SIG-M5 treated with dmso at 0.1 percent for 504 hours (cell line): ENCODE measurements at regions not wholly inside any gene's neighbourhood (a gene's known extent, or its start where the extent isn't known, plus 50 kb on each side); places are given as distances from the start of the nearest gene placed in this dataset.
"Not testable (repeated sequence)": the region's sequence is repeated elsewhere in the genome, so short reads cannot be mapped to it uniquely, and the experiment has no call there.

Source experiments
- DNase-seq: peaks from one replicate; lab custom pipeline; 2025; ENCODE audit not compliant: unreplicated experiment; lab: John Stamatoyannopoulos, UW

DNA sequence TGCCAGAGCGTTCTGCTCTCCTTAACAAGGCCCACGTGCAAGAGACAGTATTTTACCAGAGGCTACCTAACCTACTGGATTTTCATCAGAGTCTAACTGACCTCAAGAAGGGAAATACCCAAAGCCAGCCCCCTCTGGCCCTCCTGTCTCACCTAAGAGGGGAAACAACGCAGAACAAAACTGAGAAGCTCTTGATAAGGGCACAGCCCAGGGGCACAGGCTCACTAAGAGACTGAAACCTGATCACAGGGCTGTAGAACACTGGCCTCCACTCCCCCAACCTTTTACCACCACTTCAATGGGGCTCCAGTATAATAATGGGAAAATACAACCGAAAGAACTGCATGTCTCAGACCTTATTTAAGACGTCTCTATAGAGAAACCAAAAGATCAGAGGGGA, 449.5 kb upstream of the CAMK1G start:
- DNase-seq = no peak

DNA sequence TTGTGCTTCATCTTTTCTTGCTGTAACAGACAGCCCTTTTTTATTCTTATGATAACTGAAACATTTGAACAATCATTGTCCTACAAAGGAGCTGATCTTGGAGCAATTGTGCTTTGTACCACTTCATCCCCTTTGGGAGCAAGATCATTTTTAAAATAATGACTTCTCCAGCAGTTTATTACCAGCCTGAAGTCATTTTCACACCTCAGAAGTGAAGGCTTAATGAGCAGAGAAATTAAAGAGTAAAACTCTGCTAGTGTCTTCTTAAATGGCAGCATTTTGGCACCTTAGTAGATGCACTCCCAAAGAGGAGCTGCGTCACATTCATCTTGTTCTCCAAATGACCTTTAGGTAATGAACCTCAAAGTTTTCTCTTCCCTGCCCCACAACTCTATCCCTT, 439.6 kb upstream of the CAMK1G start:
- no peak for DNase-seq

DNA sequence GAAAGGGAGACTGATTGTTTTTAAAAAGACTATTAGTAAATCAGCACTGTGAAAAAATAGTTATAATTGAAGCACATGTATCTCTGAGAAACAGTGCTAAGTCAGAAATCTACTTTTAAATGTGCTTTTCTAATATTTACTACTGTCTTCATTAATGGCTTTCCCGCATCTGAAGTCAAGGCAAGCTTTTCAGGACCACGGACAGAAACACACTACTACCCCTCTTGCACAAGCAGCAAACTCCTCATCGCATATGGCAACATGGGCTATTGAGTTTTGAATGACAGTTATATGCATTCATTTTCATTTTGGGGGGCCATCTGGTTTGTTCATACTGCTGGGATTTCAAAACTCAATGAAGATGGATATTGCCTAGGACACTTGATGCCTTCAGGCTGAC, 433.4 kb upstream of the CAMK1G start:
- peak; percentile 22 for DNase-seq

DNA sequence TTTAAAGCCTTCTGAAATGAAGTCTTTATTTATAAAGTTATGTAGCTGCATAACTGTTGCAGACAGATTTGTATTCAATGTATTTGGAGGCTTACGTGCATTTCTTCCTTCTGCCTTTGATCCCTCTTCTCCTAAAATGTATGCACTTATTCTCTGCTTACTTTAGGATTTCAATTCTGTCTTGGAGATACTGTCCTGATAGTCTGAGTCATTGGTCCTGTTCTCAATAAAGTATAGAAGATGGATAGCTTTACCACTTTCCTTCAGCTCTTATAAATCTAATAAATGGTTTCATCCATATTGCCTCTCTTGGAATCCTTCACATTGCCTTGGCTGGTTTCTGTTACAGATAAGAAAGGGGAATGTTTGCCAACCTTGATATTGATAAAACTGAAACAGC, 430.1 kb upstream of the CAMK1G start:
- DNase-seq = no peak

DNA sequence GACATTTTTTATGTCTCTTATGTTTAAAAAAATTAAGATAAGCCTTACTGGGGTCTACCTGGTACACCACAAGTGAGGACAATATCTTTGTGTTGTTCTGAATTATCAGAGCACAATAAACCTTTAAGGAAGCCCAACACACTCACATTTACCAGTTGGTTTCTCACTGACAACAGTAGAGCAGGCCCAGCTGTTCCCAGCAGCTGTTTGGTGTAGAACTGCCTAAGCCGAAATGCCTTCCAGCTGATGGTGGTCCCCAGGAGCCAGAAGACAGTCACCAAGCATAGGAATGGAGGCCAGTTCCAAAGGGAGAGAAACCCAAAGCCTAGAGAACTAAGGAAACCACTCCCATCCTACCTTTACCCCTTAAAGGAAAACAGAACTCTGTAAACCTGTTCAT, 428.6 kb upstream of the CAMK1G start:
- DNase-seq = no peak

DNA sequence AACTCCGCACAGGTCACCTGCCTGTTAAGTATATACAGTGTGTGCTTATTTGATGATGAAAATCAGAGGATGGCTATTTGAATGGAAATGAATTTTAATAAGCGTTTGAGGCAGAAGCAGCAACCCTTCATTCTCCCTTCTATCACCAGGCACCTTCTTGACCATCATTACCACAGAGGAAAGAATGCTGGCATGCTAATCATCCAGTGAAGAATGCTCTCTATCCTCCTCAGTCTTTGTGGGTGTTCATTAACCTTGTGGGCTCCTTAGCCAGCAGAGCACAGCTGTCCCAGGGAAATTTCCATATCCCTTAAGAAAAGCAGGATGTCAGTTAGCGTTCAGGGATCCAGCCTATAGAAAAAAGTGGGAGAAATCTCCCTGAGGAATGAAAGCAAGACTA, 428.0 kb upstream of the CAMK1G start:
- no peak for DNase-seq

DNA sequence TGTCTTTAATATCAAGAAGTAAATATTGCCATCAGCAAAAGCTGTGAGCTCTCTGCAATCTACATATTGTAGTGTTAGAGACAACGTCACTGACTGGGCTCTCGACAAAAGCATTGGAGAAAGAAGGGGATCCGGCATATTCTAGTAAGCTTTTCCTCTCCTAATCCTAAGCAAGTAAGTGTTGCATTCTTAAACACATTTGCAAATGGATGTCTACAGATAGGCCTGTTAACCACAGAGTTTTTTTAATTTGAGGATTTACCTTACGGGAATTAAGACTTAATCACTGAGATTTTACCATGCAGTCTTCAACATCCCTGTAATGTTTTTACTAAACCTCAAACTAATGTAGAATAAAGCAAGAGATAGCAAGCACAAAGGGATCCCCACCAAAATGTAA, 426.5 kb upstream of the CAMK1G start:
- no peak for DNase-seq

DNA sequence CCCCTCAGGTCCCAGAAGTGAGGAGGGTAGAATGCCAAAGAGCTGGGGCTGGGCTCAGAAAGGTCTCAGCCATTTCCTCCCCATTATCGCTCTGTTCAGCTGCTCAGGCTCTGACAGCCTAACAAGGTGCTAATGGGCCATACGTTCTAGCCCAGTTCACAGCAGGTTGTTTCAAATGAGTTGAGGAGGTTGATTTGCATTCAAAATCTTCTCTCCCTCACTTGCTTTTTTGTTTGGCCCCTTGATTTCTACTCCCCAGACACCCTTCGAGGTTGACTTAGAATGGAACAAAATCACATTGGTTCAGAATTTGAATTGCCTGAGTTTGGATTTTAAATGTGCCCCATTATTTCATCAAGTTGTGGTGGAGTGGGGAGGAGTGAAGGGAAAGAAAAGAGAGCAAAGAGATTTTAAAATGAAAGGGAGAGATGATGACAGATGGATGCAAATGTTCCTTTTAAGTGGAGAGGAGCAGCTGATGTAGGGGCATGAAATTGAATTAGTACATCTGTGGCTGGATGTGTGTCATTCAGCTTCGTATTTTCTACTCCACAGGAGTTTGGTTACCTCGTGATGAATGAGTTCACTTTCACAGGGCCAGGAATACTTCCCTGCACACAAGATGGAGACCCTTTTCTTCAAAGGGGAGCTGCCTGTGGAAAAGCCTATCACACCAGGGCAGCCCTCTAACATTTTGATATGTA, 425.8 kb upstream of the CAMK1G start:
- DNase-seq = no peak

DNA sequence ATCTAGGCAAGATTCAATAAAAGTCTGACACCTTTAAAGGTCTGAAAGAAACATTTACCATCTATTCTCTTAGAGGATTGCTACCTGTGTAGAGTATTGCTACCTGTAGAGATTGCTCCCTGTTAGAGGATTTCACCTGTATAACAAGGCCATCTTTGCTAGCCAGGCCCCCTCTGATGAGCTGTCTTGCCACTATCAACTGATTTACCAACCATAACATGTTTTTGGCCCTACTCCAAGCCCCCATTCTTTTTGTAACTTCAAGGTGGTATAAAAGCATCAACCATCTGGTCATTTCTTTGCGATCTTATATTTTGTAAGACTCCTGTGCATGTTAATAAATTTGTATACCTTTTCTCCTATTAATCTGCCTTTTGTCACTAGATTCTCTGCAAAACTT, 424.7 kb upstream of the CAMK1G start:
- no peak for DNase-seq

DNA sequence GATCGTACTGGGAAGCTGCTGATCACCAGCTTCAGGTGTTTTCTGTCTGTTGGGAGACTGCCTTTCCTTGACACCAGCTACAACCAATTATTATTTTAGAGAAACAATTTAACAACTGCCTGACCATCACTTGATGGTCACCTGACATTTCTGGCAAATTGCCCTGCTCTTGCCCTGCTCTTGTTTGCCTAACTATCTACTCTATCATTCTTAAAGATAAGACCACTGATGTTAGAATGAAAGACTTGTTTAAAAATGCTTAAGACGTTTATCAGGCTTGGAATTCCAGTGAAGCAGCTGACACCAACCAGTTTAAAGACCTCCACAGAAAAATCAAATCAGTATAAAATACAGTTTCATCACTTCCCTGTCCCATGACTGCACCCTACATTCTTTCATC, 423.3 kb upstream of the CAMK1G start:
- no peak for DNase-seq

DNA sequence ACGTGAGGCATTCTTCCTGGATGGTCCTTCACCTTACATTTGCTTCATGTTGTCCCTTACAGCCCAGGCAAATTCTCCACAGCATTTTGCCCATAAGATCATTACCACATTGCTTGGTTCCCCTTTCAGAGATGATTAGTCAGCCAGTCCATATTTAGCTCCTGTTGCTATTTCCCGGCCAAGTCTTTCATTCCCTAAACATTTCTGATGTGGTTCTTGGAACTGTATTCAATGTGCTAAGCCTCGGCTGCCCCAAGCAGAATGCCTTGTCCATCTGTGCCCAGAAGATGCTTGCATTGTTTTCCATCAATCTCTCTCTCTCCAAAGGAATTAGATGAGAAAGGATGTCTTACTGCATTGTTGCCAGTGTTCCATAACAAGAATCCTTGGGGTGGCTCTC, 420.9 kb upstream of the CAMK1G start:
- DNase-seq = peak; percentile 32

DNA sequence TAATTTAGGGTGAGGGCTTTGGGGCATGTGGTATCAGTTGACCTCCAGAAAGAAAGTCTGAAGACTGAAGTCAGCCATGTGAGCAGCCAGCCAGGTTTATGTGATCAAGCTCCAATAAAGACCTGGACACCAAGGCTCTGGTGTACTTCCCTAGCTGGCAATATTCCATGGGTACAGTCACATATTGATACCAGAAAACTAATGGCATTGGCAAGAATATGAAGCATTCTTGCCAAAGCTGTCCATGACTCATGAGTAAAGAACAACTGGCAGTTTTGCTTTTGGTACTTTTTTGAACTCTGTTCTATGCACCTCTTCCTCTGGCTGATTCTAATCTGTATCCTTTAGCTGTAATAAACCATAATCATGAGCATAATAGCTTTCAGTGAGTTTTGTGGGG, 415.3 kb upstream of the CAMK1G start:
- no peak for DNase-seq

DNA sequence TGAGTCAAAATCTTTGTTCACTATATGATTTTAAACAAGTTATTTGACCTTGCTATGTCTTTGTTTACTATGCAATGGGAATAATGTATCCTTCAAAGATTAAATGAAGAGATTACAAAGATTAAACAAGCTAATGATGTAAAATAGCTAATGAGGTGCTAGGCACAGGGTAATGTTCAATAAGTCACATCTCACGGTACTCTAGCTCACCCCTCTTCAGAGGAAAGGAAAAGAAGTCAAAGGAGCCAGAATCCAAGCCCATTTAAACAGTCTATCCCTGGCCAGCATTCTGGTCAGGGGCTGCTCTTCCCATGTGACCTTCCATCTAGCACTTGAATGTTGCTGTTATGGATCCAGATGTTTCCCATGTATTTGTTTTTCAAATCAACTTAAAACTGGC, 412.4 kb upstream of the CAMK1G start:
- no peak for DNase-seq

DNA sequence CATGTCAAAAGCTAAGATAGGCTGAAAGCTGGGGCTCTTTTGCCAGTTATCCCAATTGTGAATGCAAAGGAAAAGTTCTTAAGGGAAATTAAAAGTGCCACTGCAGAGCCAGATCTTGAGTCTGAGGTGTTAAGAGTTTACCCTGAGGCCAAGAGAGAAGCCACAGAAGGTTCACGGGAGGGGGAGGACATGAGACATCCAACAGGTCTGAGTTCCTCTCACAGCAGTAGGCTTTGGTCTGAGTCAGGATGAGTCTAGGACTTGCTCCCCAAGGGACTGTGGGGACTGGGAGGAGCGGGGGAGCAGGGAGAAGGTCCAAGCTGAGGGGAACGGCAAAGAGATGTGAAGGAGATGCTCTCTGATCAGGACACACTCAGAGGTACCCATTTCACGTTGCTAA, 411.2 kb upstream of the CAMK1G start:
- no peak for DNase-seq

DNA sequence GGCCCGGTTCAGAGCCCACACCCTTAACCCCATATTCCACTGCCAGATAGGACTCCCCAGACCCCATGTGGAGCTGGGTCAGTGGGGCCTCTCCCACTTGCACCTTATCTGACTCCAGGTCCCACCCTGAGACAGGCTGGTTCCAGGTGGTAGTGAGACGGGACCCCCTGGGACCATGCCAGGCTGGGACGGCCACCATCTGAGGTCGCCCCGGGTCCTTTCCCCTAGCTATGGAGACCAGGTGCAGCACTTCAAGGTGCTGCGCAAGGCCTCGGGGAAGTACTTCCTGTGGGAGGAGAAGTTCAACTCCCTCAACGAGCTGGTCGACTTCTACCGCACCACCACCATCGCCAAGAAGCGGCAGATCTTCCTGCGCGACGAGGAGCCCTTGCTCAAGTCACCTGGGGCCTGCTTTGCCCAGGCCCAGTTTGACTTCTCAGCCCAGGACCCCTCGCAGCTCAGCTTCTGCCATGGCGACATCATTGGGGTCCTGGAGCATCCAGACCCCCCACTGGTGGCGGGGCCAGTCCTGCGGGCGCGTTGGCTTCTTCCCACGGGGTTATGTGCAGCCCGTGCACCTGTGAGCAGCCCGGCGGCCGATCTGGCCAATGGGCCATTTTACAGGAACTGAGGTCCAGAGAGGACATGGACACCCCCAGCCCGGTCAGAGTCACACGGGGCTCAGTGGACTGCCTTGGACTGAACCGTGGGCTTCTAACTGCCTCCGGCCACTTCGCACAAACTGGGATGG, 410.5 kb upstream of the CAMK1G start:
- DNase-seq = not testable (repeated sequence)

DNA sequence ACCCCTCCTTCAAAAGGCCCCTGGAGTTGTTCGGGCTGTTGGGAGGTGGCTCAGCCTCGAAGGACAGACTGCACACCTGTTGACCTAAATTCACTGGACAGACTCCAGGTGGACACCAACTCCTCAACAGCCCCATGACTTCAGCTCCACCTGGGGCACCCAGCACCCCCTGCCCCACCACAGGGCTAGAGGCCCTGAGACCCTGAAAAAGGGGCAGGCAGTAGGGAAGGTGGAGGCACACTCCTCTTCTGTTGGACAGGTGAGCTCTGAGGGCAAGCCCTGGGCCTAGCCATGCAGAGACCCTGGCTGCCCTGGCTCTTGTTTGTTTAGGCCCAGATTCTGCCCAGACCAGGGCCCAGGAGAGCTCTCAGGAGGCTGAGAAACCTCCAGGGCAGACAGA, 409.7 kb upstream of the CAMK1G start:
- DNase-seq = not testable (repeated sequence)

DNA sequence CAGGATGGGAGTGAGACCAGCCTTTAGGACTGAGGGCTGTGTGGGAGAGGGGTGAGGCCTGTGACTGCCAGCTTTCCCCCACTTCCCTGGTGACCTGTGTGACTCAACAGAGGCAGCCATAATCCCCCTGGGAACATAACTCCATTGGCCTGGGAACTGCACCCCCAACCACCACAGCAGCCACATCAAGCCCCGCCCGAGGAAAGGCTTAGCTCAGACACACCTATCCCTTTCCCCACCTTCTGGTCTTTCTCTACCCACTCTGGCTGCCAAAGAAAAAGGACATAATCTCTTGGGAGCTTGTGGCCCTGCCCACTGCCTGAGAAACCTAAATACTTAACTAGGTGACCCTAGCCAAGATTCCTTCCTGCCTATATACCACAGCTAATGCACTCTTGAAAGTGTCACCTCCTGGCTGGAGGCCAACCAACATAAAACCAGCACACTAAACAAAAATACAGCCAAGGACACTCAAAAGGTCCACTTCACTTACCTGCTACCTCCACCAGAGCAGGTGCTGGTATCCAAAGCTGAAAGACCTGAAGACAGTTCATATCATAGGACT, 406.6 kb upstream of the CAMK1G start:
- DNase-seq = no peak

DNA sequence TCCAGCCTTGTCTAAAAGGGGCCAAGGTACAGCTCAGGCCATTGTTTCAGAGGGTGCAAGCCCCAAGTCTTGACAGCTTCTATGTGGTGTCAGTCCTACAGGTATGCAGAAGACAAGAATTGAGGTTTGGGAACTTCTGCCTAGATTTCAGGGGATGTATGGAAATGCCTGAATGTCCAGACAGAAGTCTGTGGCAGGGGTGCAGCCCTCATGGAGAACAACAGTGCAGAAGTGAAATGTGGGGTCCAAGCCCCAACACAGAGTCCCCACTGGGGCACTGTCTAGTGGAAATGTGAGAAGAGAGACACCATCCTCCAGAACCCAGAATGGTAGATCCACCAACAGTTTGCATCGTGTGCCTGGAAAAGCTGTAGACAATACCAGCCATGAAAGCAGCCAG, 400.3 kb upstream of the CAMK1G start:
- no peak for DNase-seq

DNA sequence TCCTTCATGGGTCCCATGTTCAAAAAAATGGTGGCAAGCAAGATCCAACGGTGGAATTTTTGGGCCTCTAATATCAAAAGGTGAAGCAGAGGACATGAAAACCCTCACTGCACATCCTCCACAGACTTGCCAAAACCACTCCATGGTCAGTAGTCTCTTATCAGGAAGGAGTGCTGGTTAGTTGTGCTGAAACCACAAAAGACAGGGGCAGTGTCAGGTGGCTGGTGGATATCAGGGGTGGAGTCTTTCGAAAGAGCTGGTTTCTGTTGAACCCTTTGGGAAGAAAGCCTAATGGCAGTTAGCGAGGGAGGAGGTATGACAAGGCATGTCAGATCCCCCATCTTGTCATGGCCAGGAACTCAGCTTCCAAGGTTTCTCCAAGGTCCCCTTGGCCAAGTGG, 395.9 kb upstream of the CAMK1G start:
- DNase-seq = no peak

DNA sequence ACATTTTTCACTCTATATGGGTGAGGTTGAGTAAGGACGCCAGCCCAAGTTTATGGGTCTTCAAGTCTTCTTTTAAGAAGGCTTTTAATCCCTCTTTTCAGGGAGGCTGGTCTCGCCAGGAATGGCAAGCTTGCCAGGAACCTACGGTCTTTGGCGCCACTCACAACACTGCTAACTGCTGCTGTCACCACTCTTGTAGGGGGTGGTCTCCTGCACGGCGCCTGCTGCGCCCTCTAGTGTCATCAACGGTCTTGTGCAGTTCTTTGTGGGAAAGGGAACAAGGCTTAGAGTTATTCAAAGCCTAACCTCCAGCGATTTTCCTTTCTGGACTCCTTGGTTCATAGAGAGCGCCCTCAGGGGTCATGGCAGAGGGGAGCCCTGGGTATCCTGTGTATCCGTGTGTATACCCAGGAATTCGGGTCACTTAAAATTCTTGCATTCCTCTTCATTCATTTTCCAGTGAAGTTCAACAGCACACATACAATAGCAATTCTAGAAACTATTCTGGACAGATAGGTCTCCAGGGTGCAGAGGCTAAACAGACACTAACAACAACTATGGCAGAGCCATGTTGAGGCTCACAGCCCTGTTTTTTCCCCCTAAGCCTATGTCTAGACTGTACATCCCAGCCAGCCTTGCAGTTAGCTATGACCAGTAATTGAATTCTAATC, 392.8 kb upstream of the CAMK1G start:
- DNase-seq = peak; percentile 60

DNA sequence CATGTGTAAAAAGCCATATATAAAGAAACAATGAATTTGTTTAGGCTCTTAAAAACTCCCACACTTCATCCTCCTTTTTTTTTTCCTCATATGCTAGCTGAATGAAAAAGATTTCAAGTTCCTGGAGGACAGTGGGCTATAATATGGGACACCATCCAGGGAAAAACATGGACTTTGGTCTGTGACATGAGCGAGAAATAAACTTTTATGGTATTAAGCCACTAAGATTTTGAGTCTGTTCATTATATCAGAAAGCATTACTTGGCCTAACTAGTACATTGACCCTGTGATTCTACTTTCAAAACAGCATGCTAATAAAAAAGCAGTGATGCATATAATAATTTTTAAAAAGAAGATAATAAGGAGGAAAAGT, 392.3 kb upstream of the CAMK1G start:
- DNase-seq = no peak

DNA sequence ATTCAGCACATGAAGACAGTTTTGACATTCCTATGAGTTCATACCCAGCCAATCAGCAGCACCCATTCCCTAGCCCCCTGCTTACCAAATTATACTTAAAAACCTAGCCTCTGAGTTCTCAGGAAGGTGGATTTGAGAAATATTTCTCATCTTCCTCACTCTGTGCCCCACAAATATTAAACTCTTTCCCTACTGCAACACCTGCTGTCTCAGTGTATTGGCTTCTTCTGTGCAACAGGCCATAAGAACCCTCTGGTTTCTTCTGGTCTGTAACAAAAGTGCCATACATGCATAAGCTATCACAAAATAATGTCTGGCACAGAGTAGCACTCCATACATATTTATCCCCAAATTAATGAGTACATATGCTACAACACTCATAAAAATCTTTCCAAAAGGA, 387.4 kb upstream of the CAMK1G start:
- no peak for DNase-seq
